KMS-11 (cell line): ENCODE measurements at regions not wholly inside any gene's neighbourhood (a gene's known extent, or its start where the extent isn't known, plus 50 kb on each side); places are given as distances from the start of the nearest gene placed in this dataset.

ENCODE experiments used
- H2AFZ ChIP-seq: fragments of 200-600 bp; sonication (generic); 2 replicates; pipeline ENCODE4 v1.6.1; 2016; ENCODE audit warnings: antibody characterized with exemption, mixed run types, low read depth
- H3K27ac ChIP-seq: fragments of 200-600 bp; sonication (generic); 2 replicates; pipeline ENCODE4 v1.6.1; 2016; ENCODE audit warnings: mild to moderate bottlenecking, mixed run types
- H3K27me3 ChIP-seq: fragments of 200-600 bp; sonication (generic); 2 replicates; pipeline ENCODE4 v1.6.1; 2017; ENCODE audit warnings: mild to moderate bottlenecking, low read depth, mixed run types, moderate library complexity; ENCODE audit not compliant: insufficient read depth
- H3K36me3 ChIP-seq: fragments of 200-600 bp; sonication (generic); 2 replicates; pipeline ENCODE4 v1.6.1; 2017; ENCODE audit warnings: mild to moderate bottlenecking, mixed run types; ENCODE audit not compliant: insufficient read depth
- H3K4me1 ChIP-seq: fragments of 200-600 bp; sonication (generic); 2 replicates; pipeline ENCODE4 v1.6.1; 2016; ENCODE audit warnings: mild to moderate bottlenecking, low read depth, mixed run types; ENCODE audit not compliant: poor library complexity, severe bottlenecking
- H3K4me2 ChIP-seq: fragments of 200-600 bp; sonication (generic); 2 replicates; pipeline ENCODE4 v1.7.0; 2016; ENCODE audit warnings: mild to moderate bottlenecking, mixed run types
- H3K4me3 ChIP-seq: fragments of 200-600 bp; sonication (generic); IDR thresholded peaks from 2 replicates; pipeline ENCODE4 v1.6.1; 2017; ENCODE audit warnings: low read depth, low read length, mixed read lengths; ENCODE audit not compliant: insufficient read depth
- H3K79me2 ChIP-seq: fragments of 200-600 bp; sonication (generic); 2 replicates; pipeline ENCODE4 v1.6.1; 2016; ENCODE audit warnings: low read depth, mixed run types; ENCODE audit not compliant: insufficient read depth
- H3K9ac ChIP-seq: fragments of 200-600 bp; sonication (generic); 2 replicates; pipeline ENCODE4 v1.6.1; 2016; ENCODE audit warnings: mild to moderate bottlenecking, mixed run types
- H4K20me1 ChIP-seq: fragments of 200-600 bp; sonication (generic); 2 replicates; pipeline ENCODE4 v1.6.1; 2016; ENCODE audit warnings: mild to moderate bottlenecking, mixed run types; ENCODE audit not compliant: insufficient read depth
- CTCF ChIP-seq: fragments of 200-600 bp; sonication (generic); conservative IDR thresholded peaks from 2 replicates; pipeline ENCODE4 v1.6.1; 2017; ENCODE audit warnings: low read depth, mild to moderate bottlenecking, antibody characterized with exemption, low read length, moderate library complexity, mixed read lengths

GRCh38 chr3:145623349-145623748, 537.6 kb downstream of the PLOD2 start:
- TF ChIP-seq CTCF = no peak
- Histone ChIP-seq H4K20me1 (no peaks in the 10 kb centered on the region), H2AFZ (no peak overlapping the region), H3K4me3 (no peak overlapping the region), H3K27me3 (no peaks in the 10 kb centered on the region), H3K79me2 (no peaks in the 10 kb centered on the region), H3K36me3 (no peaks in the 10 kb centered on the region), H3K9ac (no peak overlapping the region), H3K4me2 (no peak overlapping the region), H3K4me1 (no peaks in the 10 kb centered on the region), H3K27ac (no peak overlapping the region)

DNA sequence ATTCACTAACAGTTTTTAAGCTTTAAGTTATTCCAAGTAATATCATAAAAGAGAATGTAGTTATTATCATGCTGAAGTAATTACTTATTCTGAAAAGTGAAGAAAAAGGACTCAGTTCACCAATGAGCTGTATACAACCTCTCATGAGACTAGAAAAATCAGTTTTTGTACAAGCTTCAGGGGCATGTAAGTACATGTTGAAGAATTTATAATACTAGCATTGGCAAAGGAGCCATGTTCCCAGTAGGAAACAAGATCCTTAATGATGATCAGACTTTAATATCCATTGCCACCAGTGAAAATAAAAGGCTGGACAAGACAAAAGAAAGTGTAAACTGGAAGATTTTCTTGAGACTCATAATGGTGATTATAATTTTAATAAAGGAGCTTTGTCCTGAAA, 532.8 kb downstream of the PLOD2 start:
- Histone ChIP-seq H4K20me1 (no peaks in the 10 kb centered on the region), H3K36me3 (no peaks in the 10 kb centered on the region), H3K79me2 (no peaks in the 10 kb centered on the region), H3K4me1 (no peaks in the 10 kb centered on the region), H3K4me3 (no peak overlapping the region), H3K4me2 (no peak overlapping the region), H3K27me3 (no peaks in the 10 kb centered on the region), H2AFZ (no peak overlapping the region), H3K9ac (no peak overlapping the region), H3K27ac (no peak overlapping the region)
- no peak for TF ChIP-seq CTCF

DNA sequence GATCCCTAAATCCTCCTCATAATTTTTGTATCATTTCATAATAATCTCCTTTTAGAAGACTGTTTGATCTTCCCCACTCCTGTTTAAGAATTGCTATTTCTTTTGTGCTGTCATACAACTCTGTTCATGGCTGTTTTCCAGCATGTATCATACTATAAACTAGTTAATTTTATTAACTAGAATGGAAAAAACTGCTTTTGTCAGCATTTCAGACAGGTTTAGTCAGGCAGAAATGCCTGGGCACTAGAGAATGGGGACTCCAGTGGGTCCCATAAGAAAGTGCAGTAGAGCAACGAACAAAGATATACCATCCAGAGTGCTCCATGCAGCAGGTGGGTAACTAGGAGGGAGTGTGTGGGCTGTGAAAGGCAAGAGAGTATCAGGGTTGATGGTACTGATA, 523.9 kb downstream of the PLOD2 start:
- TF ChIP-seq CTCF = no peak
- no peak overlapping the region for H3K9ac ChIP-seq
- no peaks in the 10 kb centered on the region for H3K36me3 ChIP-seq
- no peaks in the 10 kb centered on the region for H4K20me1 ChIP-seq
- no peaks in the 10 kb centered on the region for H3K27me3 ChIP-seq
- H2AFZ ChIP-seq = no peak overlapping the region
- H3K27ac ChIP-seq = no peak overlapping the region
- no peaks in the 10 kb centered on the region for H3K4me1 ChIP-seq
- H3K4me3 ChIP-seq = no peak overlapping the region
- no peaks in the 10 kb centered on the region for H3K79me2 ChIP-seq
- H3K4me2 ChIP-seq = no peak overlapping the region

DNA sequence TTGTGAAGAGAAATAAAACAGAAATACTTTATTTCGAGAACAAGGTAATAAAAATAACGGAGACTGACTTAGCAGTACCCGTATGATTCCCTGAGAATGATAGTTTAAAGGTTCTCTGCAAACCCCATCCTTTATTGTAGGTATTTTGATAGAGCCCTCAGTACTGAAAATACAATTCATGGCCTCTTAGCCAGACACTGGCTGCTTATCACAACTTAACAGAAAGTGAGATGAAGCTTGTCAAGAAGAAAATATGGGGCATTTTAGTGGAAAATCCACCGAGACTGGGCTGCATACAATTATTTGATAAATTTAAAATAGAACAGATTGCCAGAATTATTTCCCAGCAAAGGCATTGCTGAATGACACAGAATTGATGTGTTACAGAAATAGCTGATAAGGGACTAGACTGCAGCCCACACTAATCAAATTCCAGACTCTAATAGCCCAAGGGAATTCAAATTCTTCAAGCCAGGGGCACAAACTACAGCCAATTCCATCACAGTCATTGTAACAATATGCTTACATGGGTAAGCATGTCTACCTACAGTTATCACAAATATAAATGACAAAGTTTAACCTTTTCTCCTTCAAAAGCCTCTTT, 521.9 kb downstream of the PLOD2 start:
- H3K4me2 ChIP-seq = no peak overlapping the region
- no peak overlapping the region for H3K27ac ChIP-seq
- no peak overlapping the region for H3K4me3 ChIP-seq
- no peaks in the 10 kb centered on the region for H4K20me1 ChIP-seq
- no peak overlapping the region for H2AFZ ChIP-seq
- no peaks in the 10 kb centered on the region for H3K27me3 ChIP-seq
- TF ChIP-seq CTCF = no peak
- no peaks in the 10 kb centered on the region for H3K79me2 ChIP-seq
- H3K4me1 ChIP-seq = no peaks in the 10 kb centered on the region
- H3K9ac ChIP-seq = no peak overlapping the region
- H3K36me3 ChIP-seq = no peaks in the 10 kb centered on the region
